ENCODE measurements at regions not wholly inside any gene's neighbourhood (a gene's known extent, or its start where the extent isn't known, plus 50 kb on each side); places are given as distances from the start of the nearest gene placed in this dataset.

GRCh38 chr9:120177121-120177520 is 402.8 kb downstream of the CDK5RAP2 start:
- Histone ChIP-seq H3K4me1 (no peaks in the 10 kb centered on the region), H3K9me3 (no peaks in the 10 kb centered on the region), H3K27ac (no peak overlapping the region), H3K4me3 (no peak overlapping the region), H3K36me3 (ENCODE audit: insufficient read depth in 1 of 2, low read depth in 1 of 2) (no peaks in the 10 kb centered on the region), H3K27me3 (ENCODE audit: insufficient read depth in 3 of 3, low read length in 2 of 3) (no peaks in the 10 kb centered on the region)
- WGBS, 3 donors, result 52 to 54% (median 53%) methylated on average over 1 of the region's 1 CpG
- ATAC-seq (no peak), DNase-seq (no peak)
- intact Hi-C loops (cut with DNase I), result no loop called here
- TF ChIP-seq CTCF (IDR thresholded peaks at IDR 0.05), result no peak

GRCh38 chr9:120175031-120175430 is 404.9 kb downstream of the CDK5RAP2 start:
- Histone ChIP-seq H3K4me3 (no peak overlapping the region), H3K36me3 (ENCODE audit: insufficient read depth in 1 of 2, low read depth in 1 of 2) (no peaks in the 10 kb centered on the region), H3K27me3 (ENCODE audit: insufficient read depth in 3 of 3, low read length in 2 of 3) (peaks cover 0 to 5% (median 0%) of the 10 kb centered on the region in 3 donors), H3K9me3 (no peaks in the 10 kb centered on the region), H3K4me1 (no peaks in the 10 kb centered on the region), H3K27ac (no peak overlapping the region)
- no peak for TF ChIP-seq CTCF (IDR thresholded peaks at IDR 0.05)
- ATAC-seq (no peak), DNase-seq (no peak)
- intact Hi-C loops (cut with DNase I), result no loop called here
- WGBS, 3 donors, result 43 to 57% (median 52%) methylated on average over 2 of the region's 2 CpGs

GRCh38 chr9:120161776-120162175 is 418.2 kb downstream of the CDK5RAP2 start:
- Histone ChIP-seq H3K36me3 (ENCODE audit: insufficient read depth in 1 of 2, low read depth in 1 of 2) (no peaks in the 10 kb centered on the region), H3K9me3 (no peaks in the 10 kb centered on the region), H3K27ac (no peak overlapping the region), H3K4me3 (no peak overlapping the region), H3K27me3 (ENCODE audit: insufficient read depth in 3 of 3, low read length in 2 of 3) (no peaks in the 10 kb centered on the region), H3K4me1 (no peaks in the 10 kb centered on the region)
- 81 to 86% (median 82%) methylated on average over 7 of the region's 7 CpGs for WGBS, 3 donors
- ATAC-seq (no peak), DNase-seq (no peak)
- TF ChIP-seq CTCF (IDR thresholded peaks at IDR 0.05), result no peak
- intact Hi-C loops (cut with DNase I), result no loop called here

DNA sequence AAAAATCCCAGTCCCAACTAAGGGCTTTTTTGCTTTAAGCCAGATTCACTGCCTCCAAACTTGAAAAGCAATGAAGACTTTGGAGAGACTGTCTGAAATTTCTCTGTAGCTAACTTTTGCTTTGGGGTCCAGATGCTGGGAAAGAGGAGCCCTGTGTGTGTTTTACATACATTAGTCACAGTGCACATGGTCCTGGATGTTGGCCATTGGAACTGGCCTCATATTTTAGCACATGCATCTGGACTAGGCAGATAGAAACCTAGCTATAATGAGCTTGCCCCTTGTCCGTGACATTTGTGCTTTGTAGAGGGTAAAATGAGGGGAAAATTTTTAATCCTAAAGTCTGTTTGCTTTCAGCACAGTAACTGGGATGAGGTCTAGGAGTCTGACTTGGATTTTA is 421.7 kb downstream of the CDK5RAP2 start:
- DNase-seq, result no peak
- no peak for ATAC-seq
- Histone ChIP-seq H3K36me3 (ENCODE audit: insufficient read depth in 1 of 2, low read depth in 1 of 2) (no peaks in the 10 kb centered on the region), H3K4me1 (no peaks in the 10 kb centered on the region), H3K27ac (no peak overlapping the region), H3K4me3 (no peak overlapping the region), H3K9me3 (no peaks in the 10 kb centered on the region), H3K27me3 (ENCODE audit: insufficient read depth in 3 of 3, low read length in 2 of 3) (peaks cover 0 to 2% (median 0%) of the 10 kb centered on the region in 3 donors)
- no peak for TF ChIP-seq CTCF (IDR thresholded peaks at IDR 0.05)
- intact Hi-C loops (cut with DNase I), result no loop called here
- WGBS, 3 donors, result 61 to 70% (median 69%) methylated on average over 1 of the region's 1 CpG

DNA sequence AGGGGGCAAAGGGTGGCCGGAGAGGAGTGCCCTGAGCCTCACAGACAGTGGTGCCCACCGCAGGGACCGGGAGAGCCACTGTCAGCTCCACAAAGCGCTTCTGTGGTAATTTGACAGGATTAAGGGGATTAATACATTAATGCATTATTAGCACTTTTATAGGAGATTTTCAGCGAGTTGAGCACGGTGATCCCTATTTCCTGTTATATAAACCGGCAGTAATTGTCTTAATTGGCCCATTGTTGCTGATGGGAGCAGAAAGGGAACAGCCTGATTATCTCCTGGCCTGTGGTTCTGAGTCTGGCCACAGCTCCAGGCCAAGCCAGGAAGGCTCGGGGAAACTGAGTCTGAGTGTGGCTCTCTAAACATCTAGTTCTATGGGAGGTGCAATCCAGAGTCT is 423.6 kb downstream of the CDK5RAP2 start:
- DNase-seq, result no peak
- Histone ChIP-seq H3K27me3 (ENCODE audit: insufficient read depth in 3 of 3, low read length in 2 of 3) (peaks cover 0 to 2% (median 0%) of the 10 kb centered on the region in 3 donors), H3K4me3 (no peak overlapping the region), H3K9me3 (no peaks in the 10 kb centered on the region), H3K4me1 (no peaks in the 10 kb centered on the region), H3K27ac (no peak overlapping the region), H3K36me3 (ENCODE audit: insufficient read depth in 1 of 2, low read depth in 1 of 2) (no peaks in the 10 kb centered on the region)
- ATAC-seq, result no peak
- 70 to 71% (median 70%) methylated on average over 8 of the region's 8 CpGs for WGBS, 3 donors
- TF ChIP-seq CTCF (IDR thresholded peaks at IDR 0.05), result no peak
- intact Hi-C loops (cut with DNase I), result no loop called here

Measured in psoas muscle (tissue), 7 donors.